ENCODE measurements at regions not wholly inside any gene's neighbourhood (a gene's known extent, or its start where the extent isn't known, plus 50 kb on each side); places are given as distances from the start of the nearest gene placed in this dataset.

DNA sequence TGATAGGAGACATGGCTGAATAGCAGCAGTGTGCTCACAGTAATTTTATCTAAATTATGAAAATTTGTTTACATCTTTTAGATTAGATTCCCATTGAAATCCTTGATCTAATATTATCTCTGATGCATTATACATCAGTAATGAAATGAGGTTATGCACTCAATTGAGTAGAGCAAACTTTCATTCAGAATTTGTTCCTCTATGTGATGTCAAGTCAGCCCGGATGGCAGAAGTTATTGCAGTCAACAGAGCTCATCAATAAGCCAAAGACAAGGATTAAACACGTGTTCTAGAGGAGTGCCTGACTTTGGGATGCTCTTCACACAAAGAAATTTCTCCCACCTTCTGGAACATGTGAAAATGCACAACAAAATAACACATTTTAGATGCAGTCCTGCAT, 688.8 kb downstream of the TMEM121 start:
- TF ChIP-seq POLR2AphosphoS5 (IDR thresholded peaks at IDR 0.05; ENCODE audit: low read depth, low read length) (no peak), TAF1 (IDR thresholded peaks at IDR 0.05; ENCODE audit: borderline replicate concordance, low read depth, low read length) (no peak)
